MM.1S (cell line): ENCODE measurements at regions not wholly inside any gene's neighbourhood (a gene's known extent, or its start where the extent isn't known, plus 50 kb on each side); places are given as distances from the start of the nearest gene placed in this dataset.

ENCODE experiments used
- EZH2 ChIP-seq: fragments of 300-600 bp; sonication (generic); optimal IDR thresholded peaks from 2 replicates; pipeline ENCODE3; 2017; ENCODE audit warnings: low read depth, mild to moderate bottlenecking, antibody characterized with exemption, low read length, mixed read lengths
- TF ChIP-seq, protein P1 (sequence below): fragments of 300-600 bp; sonication (generic); IDR thresholded peaks from 2 replicates; pipeline ENCODE4 v1.5.1; 2016; ENCODE audit warnings: antibody characterized with exemption, low read length, mixed read lengths

DNA sequence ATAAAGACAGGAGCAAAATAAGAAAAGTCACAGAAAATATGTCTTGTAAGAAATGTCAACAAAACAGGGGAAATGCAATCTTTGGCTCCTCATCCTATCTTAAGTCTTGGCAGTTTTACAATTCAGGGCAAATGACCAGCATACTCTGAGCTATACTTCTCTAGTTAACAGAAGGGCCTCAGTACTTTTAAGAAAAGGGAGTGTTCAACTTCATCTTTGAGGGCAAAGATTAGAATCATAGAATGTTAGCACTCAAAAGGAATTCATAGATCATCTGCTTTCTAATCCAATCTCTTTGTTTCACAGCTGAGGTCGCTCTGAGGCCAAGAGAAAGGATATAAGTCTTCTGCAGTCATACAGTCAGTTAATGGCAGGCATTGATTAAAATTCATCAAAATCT, 174.0 kb upstream of the NT5C1B start:
- TF ChIP-seq, protein P1, sequence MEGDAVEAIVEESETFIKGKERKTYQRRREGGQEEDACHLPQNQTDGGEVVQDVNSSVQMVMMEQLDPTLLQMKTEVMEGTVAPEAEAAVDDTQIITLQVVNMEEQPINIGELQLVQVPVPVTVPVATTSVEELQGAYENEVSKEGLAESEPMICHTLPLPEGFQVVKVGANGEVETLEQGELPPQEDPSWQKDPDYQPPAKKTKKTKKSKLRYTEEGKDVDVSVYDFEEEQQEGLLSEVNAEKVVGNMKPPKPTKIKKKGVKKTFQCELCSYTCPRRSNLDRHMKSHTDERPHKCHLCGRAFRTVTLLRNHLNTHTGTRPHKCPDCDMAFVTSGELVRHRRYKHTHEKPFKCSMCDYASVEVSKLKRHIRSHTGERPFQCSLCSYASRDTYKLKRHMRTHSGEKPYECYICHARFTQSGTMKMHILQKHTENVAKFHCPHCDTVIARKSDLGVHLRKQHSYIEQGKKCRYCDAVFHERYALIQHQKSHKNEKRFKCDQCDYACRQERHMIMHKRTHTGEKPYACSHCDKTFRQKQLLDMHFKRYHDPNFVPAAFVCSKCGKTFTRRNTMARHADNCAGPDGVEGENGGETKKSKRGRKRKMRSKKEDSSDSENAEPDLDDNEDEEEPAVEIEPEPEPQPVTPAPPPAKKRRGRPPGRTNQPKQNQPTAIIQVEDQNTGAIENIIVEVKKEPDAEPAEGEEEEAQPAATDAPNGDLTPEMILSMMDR, result no peak
- TF ChIP-seq EZH2, result no peak
